GM21825 (cell line): ENCODE measurements at regions not wholly inside any gene's neighbourhood (a gene's known extent, or its start where the extent isn't known, plus 50 kb on each side); places are given as distances from the start of the nearest gene placed in this dataset.

ENCODE experiments used
- ATAC-seq: cut with Tn5 transposase; IDR thresholded peaks from one replicate; pipeline ENCODE4 v1.9.1; 2021; ENCODE audit warnings: mild to moderate bottlenecking, moderate library complexity; ENCODE audit not compliant: unreplicated experiment

- ATAC-seq: no peak
Observed at GRCh38 chr15:95267481-95267880, 1036.1 kb downstream of the MCTP2 start.

GRCh38 chr15:95269242-95270183 lies 1038.2 kb downstream of the MCTP2 start:
- ATAC-seq: no peak

- no peak for ATAC-seq
Observed at GRCh38 chr15:95274101-95274500, 1042.7 kb downstream of the MCTP2 start.

- ATAC-seq: no peak
Observed at GRCh38 chr15:95277266-95277665, 1045.9 kb downstream of the MCTP2 start.

GRCh38 chr15:95278532-95279245 lies 1047.3 kb downstream of the MCTP2 start:
- no peak for ATAC-seq

- no peak for ATAC-seq
Observed at GRCh38 chr15:95279277-95280019, 1048.1 kb downstream of the MCTP2 start.

- ATAC-seq: no peak
Observed at GRCh38 chr15:95280711-95281110, 1049.3 kb downstream of the MCTP2 start.

- ATAC-seq: no peak
Observed at GRCh38 chr15:95281470-95281869, 1049.0 kb upstream of the NR2F2 start.

- no peak for ATAC-seq
Observed at GRCh38 chr15:95284492-95284891, 1046.0 kb upstream of the NR2F2 start.

GRCh38 chr15:95284933-95285421 lies 1045.5 kb upstream of the NR2F2 start:
- no peak for ATAC-seq

GRCh38 chr15:95286352-95286880 lies 1044.1 kb upstream of the NR2F2 start:
- ATAC-seq: no peak

- ATAC-seq: no peak
Observed at GRCh38 chr15:95287720-95288103, 1042.8 kb upstream of the NR2F2 start.

GRCh38 chr15:95288626-95289025 lies 1041.9 kb upstream of the NR2F2 start:
- no peak for ATAC-seq

GRCh38 chr15:95290176-95290974 lies 1040.1 kb upstream of the NR2F2 start:
- no peak for ATAC-seq

- ATAC-seq: no peak
Observed at GRCh38 chr15:95291898-95292472, 1038.5 kb upstream of the NR2F2 start.

GRCh38 chr15:95292785-95293450 lies 1037.6 kb upstream of the NR2F2 start:
- ATAC-seq: no peak

- ATAC-seq: no peak
Observed at GRCh38 chr15:95293456-95294031, 1037.0 kb upstream of the NR2F2 start.

GRCh38 chr15:95295363-95295762 lies 1035.1 kb upstream of the NR2F2 start:
- ATAC-seq: no peak
